ENCODE measurements at regions not wholly inside any gene's neighbourhood (a gene's known extent, or its start where the extent isn't known, plus 50 kb on each side); places are given as distances from the start of the nearest gene placed in this dataset.

- TF ChIP-seq CTCF (conservative IDR thresholded peaks at IDR 0.05) = no peak
- TF ChIP-seq ZFX (IDR thresholded peaks at IDR 0.05) = no peak
These were observed 51.7 kb downstream of the FAM50B start for GRCh38 chr6:3900744-3901336.

Data from C4-2B (cell line).